GM12891 (cell line): ENCODE measurements at regions not wholly inside any gene's neighbourhood (a gene's known extent, or its start where the extent isn't known, plus 50 kb on each side); places are given as distances from the start of the nearest gene placed in this dataset.

ENCODE experiments used
- POLR2A ChIP-seq: IDR thresholded peaks from 2 replicates; pipeline ENCODE4 v1.6.1; 2011; ENCODE audit warnings: low read depth, low read length, control low read depth
- TAF1 ChIP-seq: IDR thresholded peaks from 2 replicates; pipeline ENCODE4 v1.6.1; 2011; ENCODE audit warnings: low read depth, low read length, control low read depth

DNA sequence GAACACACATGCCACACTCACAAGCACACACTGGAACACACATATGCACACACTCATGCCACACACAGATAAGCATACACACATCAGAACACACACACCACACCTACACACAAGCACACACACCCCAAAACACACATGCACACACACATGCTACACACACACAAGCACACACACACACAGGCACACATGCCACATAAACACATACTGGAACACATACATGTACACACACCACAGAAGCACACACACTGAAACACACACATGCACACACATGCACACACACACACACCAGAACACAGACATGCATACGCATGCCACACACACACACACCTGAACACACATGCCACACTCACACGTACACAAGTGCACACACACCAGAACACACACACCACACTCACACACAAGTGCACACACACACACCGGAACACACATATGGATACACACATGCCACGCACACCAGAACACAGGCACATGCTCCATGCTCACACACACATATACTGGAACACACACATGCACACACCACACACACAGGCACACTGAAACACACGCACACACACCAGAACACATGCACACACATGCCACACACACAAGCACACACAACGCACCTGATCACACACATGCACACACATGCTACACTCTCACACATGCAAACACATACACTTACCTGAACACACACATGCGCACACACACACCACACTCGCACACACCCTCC, 78.0 kb upstream of the IRX4 start:
- TF ChIP-seq POLR2A = no peak
- no peak for TF ChIP-seq TAF1
